ENCODE measurements at regions not wholly inside any gene's neighbourhood (a gene's known extent, or its start where the extent isn't known, plus 50 kb on each side); places are given as distances from the start of the nearest gene placed in this dataset.

- TF ChIP-seq JUND (IDR thresholded peaks at IDR 0.05; ENCODE audit: low read depth), result no peak
- in situ Hi-C loops (cut with HindIII; ENCODE audit: low pct_unique_long_range_greater_than_20kb, low sequenced_read_pairs), result no loop called here
- no peak for DNase-seq (ENCODE audit: low read depth in 1 of 2, low spot score in 1 of 2)
Observed at GRCh38 chr5:3512361-3513095, 83.1 kb upstream of the IRX1 start.

GRCh38 chr5:3511934-3512333 lies 83.7 kb upstream of the IRX1 start:
- TF ChIP-seq JUND (IDR thresholded peaks at IDR 0.05; ENCODE audit: low read depth), result no peak
- no peak for DNase-seq (ENCODE audit: low read depth in 1 of 2, low spot score in 1 of 2)
- in situ Hi-C loops (cut with HindIII; ENCODE audit: low pct_unique_long_range_greater_than_20kb, low sequenced_read_pairs), result no loop called here

- DNase-seq (ENCODE audit: low read depth in 1 of 2, low spot score in 1 of 2), result no peak
- no peak for TF ChIP-seq JUND (IDR thresholded peaks at IDR 0.05; ENCODE audit: low read depth)
- in situ Hi-C loops (cut with HindIII; ENCODE audit: low pct_unique_long_range_greater_than_20kb, low sequenced_read_pairs), result no loop called here
Observed at GRCh38 chr5:3511519-3511918, 84.1 kb upstream of the IRX1 start.

GRCh38 chr5:3510642-3511417 lies 84.8 kb upstream of the IRX1 start:
- DNase-seq (ENCODE audit: low read depth in 1 of 2, low spot score in 1 of 2), result no peak
- TF ChIP-seq JUND (IDR thresholded peaks at IDR 0.05; ENCODE audit: low read depth), result no peak
- in situ Hi-C loops (cut with HindIII; ENCODE audit: low pct_unique_long_range_greater_than_20kb, low sequenced_read_pairs), result no loop called here

- TF ChIP-seq JUND (IDR thresholded peaks at IDR 0.05; ENCODE audit: low read depth), result no peak
- in situ Hi-C loops (cut with HindIII; ENCODE audit: low pct_unique_long_range_greater_than_20kb, low sequenced_read_pairs), result no loop called here
- peak in 1 of 2 experiments; percentile 17 for DNase-seq (ENCODE audit: low read depth in 1 of 2, low spot score in 1 of 2)
Observed at GRCh38 chr5:3509290-3509689, 86.3 kb upstream of the IRX1 start.

GRCh38 chr5:3508395-3508794 lies 87.2 kb upstream of the IRX1 start:
- in situ Hi-C loops (cut with HindIII; ENCODE audit: low pct_unique_long_range_greater_than_20kb, low sequenced_read_pairs), result no loop called here
- TF ChIP-seq JUND (IDR thresholded peaks at IDR 0.05; ENCODE audit: low read depth), result no peak
- DNase-seq (ENCODE audit: low read depth in 1 of 2, low spot score in 1 of 2), result no peak

GRCh38 chr5:3490957-3491507 lies 104.6 kb upstream of the IRX1 start:
- in situ Hi-C loops (cut with HindIII; ENCODE audit: low pct_unique_long_range_greater_than_20kb, low sequenced_read_pairs), result no loop called here

GRCh38 chr5:3489239-3489843 lies 106.3 kb upstream of the IRX1 start:
- in situ Hi-C loops (cut with HindIII; ENCODE audit: low pct_unique_long_range_greater_than_20kb, low sequenced_read_pairs), result no loop called here
- no peak for TF ChIP-seq JUND (IDR thresholded peaks at IDR 0.05; ENCODE audit: low read depth)
- DNase-seq (ENCODE audit: low read depth in 1 of 2, low spot score in 1 of 2), result no peak

More at GRCh38 chr5:3490957-3491507, 104.6 kb upstream of the IRX1 start:
- no peak for DNase-seq (ENCODE audit: low read depth in 1 of 2, low spot score in 1 of 2)
- no peak for TF ChIP-seq JUND (IDR thresholded peaks at IDR 0.05; ENCODE audit: low read depth)

GRCh38 chr5:3484836-3485235 lies 110.8 kb upstream of the IRX1 start:
- no peak for DNase-seq (ENCODE audit: low read depth in 1 of 2, low spot score in 1 of 2)
- in situ Hi-C loops (cut with HindIII; ENCODE audit: low pct_unique_long_range_greater_than_20kb, low sequenced_read_pairs), result no loop called here
- no peak for TF ChIP-seq JUND (IDR thresholded peaks at IDR 0.05; ENCODE audit: low read depth)

- in situ Hi-C loops (cut with HindIII; ENCODE audit: low pct_unique_long_range_greater_than_20kb, low sequenced_read_pairs), result no loop called here
- no peak for TF ChIP-seq JUND (IDR thresholded peaks at IDR 0.05; ENCODE audit: low read depth)
- no peak for DNase-seq (ENCODE audit: low read depth in 1 of 2, low spot score in 1 of 2)
Observed at GRCh38 chr5:3481175-3481574, 114.5 kb upstream of the IRX1 start.

GRCh38 chr5:3475674-3476073 lies 120.0 kb upstream of the IRX1 start:
- no peak for TF ChIP-seq JUND (IDR thresholded peaks at IDR 0.05; ENCODE audit: low read depth)
- in situ Hi-C loops (cut with HindIII; ENCODE audit: low pct_unique_long_range_greater_than_20kb, low sequenced_read_pairs), result no loop called here
- DNase-seq (ENCODE audit: low read depth in 1 of 2, low spot score in 1 of 2), result no peak

- in situ Hi-C loops (cut with HindIII; ENCODE audit: low pct_unique_long_range_greater_than_20kb, low sequenced_read_pairs), result no loop called here
- TF ChIP-seq JUND (IDR thresholded peaks at IDR 0.05; ENCODE audit: low read depth), result no peak
- DNase-seq (ENCODE audit: low read depth in 1 of 2, low spot score in 1 of 2), result no peak
Observed at GRCh38 chr5:3466392-3466791, 129.2 kb upstream of the IRX1 start.

GRCh38 chr5:3460416-3460815 lies 135.2 kb upstream of the IRX1 start:
- in situ Hi-C loops (cut with HindIII; ENCODE audit: low pct_unique_long_range_greater_than_20kb, low sequenced_read_pairs), result no loop called here
- TF ChIP-seq JUND (IDR thresholded peaks at IDR 0.05; ENCODE audit: low read depth), result no peak

More at GRCh38 chr5:3460416-3460815, 135.2 kb upstream of the IRX1 start:
- DNase-seq (ENCODE audit: low read depth in 1 of 2, low spot score in 1 of 2), result no peak

Data from T47D (cell line).